D341Med (cell line): ENCODE measurements at regions not wholly inside any gene's neighbourhood (a gene's known extent, or its start where the extent isn't known, plus 50 kb on each side); places are given as distances from the start of the nearest gene placed in this dataset.
"Not testable (repeated sequence)": the region's sequence is repeated elsewhere in the genome, so short reads cannot be mapped to it uniquely, and the experiment has no call there.

ENCODE experiments used
- DNase-seq: peaks from one replicate; pipeline ENCODE4 v3.0.0; 2012; ENCODE audit warnings: low spot score

DNA sequence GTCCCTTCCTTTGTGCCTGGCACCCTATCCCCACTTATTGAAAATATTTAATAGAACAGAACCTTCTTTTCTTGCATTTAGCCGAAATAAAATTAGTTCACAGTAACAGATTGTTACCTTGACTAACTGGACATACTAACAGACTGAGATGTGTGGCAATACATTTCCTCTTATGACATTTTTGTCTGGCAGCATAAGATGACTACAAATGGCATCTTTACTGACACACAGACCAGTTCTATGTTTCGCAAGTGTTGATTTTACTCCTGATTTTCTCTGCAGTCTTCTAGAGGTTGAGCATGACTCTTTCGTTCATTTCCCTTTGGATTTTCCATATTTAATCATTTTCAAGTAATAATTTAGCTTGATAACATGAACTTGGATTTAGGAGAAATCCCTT, 474.6 kb downstream of the CBLN4 start:
- DNase-seq: no peak

DNA sequence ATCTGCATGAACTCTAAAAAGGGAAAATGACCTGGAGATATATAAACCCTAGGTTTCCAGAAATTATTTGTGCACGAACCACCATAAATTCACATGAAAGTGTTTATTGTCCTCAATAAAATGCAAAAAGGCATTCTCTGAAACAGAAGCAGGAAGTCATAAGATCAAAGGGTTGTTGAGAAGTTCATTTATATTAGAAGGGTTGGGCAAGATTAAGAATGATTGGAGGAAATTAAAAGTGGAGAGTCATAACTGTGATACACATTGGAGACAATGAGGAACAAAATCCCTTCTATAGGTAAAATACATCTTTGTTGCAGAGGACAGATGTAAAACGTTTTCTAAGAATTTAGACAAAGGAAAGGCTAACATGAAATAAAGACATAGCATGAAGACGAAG, 476.8 kb downstream of the CBLN4 start:
- no peak for DNase-seq

DNA sequence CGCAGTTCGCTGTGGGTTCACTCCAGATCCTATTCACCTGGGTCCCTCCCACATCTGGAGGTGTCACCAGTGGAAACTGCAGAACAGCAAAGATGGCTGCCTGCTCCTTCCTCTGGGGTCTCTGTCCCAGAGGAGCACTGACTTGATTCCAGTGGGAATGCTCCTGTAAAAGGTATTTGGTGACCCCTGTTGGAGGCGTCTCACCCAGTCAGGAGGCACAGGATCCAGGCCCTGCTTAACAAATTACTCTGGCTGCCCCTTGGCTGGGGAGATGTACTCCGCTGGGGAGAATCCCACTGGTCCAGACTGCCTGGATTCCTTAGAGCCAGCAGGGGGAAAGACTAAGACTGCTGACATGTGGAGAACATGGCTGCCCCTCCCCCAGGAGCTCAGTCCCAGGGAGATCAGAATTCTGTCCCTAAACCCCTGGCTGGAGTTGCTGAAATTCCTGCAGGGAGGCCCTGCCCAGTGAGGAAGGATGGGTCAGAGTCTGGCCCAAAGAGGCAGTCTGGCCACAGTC, 483.0 kb downstream of the CBLN4 start:
- DNase-seq: no peak

DNA sequence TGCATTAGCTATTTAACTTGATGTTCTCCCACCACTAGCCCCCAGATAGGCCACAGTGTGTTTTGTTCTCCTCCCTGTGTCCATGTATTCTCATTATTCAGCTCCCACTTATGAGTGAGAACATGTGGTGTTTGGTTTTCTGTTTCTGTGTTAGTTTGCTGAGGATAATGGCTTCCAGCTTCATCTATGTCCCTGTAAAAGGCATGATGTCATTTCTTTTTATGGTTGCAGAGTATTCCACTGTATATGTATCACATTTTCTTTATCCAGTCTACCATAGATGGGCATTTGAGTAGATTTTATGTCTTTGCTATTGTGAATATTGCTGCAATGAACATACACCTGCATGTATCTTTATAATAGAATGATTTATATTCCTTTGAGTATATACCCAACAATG, 487.7 kb downstream of the CBLN4 start:
- not testable (repeated sequence) for DNase-seq

DNA sequence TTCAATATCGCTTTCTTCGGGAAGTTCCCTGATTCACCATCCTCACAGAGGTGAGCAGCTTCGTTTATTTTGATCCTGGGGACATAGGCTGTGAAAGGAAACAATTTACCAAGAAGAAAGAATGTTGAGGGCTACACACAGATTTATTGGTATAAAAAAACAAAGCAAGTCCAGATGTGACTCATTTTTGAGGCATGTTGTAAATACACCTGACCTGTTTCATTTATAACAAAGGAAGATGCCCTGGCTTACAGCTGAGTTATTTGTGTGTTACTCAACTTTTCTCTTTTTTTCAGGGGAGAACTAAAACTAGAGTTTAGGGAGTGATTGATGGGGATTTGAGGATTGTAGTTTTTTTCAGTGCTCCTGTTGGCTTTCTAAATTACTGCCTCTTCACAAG, 489.5 kb downstream of the CBLN4 start:
- DNase-seq: no peak

DNA sequence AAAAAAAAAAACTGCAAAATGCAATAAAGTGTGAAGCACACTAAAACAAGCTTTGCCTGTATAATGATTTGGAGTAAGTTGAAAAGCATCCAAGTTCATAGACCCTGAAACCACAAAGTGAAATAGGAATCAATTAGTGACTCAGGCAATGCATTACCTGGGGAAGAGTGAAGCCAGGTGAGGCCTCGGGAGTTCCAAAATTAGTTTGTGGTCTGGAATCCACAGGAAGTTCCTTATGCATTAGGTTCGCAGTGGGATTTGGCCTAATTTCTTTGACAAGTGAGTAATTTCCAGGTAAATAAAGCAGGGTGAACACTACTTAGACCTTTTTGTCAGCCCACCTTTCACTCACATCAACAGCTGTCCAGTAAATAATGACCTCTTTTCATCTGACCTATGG, 490.8 kb downstream of the CBLN4 start:
- DNase-seq: no peak

DNA sequence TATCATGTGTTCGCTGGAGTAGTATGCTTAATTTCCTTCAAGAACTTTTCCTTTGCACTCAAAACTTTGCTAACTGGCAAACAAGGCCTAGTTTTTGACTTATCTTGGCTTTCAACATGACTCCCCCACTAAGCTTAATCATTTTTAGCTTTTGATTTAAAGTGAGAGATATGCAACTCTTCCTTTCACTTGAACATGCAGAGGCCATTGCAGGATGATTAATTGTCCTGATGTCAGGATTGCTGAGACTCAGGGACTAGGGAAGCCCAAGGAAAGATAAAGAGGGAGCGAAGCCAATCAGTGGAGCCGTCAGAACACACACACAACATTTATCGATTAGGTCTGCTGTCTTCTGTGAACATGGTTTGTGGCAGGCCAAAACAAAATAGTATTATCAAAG, 491.4 kb downstream of the CBLN4 start:
- no peak for DNase-seq

DNA sequence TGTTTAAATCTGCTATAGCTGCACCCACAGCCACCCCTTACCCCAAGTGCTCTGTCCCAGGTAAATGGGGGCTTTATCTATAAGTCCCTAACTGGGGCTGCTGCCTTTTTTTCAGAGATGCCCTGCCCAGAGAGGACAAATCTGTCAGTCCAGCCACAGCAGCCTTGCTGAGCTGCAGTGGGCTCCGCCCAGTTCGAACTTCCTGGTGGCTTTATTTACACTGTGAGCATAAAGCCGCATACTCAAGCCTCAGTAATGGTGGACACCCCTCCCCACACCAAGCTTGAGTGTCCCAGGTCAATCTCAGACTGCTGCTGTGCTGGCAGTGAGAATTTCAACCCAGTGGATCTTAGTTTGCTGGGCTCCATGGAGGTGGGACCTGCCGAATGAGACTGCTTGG, 505.2 kb downstream of the CBLN4 start:
- DNase-seq: no peak

DNA sequence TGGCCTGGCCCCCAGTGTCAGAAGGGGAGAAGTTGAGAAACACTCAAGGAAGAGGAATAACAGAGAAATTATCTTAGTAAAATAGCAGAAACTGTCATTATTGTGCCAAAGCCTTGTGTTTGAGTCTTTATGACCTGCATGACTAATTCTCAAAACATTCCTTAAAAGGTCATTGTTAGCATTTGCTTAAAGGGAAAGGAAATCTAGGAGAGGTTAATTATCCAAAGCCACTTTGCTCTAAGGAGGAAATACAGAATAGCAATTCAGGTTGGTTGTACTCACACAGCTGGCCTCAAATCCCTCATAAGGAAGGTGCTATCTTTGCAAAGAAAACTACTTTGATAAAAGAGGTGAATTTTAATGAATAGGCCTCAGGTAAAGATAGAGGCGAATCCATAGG, 516.7 kb downstream of the CBLN4 start:
- DNase-seq: no peak

DNA sequence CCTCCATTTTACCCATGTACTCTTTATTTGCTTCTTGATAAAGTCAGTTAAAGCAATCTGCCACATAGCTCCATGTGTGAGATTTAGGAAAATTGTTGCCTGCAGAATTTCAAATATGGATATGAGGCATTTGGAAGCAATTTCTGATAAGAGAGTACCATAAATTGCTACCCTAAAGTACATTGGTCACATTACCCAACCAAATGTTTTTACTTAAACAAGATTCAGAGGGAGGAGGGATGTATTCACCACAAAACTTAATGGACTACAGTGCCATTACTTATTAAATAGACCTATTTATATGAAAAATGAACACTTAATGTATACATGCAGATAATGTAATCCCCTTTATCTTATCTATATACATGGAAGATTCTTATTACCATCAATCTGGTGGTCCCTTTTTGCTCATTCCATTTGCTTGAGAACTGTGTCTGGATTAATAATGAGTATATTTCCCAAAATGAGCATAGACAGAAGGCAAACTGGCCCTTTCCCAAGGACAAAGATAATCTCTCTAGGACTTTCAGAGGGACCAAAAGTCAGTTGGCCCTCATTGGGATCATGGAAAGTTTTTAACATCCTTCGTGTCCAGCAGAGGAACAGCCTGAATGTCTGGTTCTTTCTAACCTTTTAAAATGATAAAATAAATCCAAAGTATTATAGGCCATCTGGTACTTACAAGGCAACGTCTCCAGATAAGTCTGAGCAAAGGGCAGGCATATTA, 526.4 kb downstream of the CBLN4 start:
- DNase-seq: no peak

DNA sequence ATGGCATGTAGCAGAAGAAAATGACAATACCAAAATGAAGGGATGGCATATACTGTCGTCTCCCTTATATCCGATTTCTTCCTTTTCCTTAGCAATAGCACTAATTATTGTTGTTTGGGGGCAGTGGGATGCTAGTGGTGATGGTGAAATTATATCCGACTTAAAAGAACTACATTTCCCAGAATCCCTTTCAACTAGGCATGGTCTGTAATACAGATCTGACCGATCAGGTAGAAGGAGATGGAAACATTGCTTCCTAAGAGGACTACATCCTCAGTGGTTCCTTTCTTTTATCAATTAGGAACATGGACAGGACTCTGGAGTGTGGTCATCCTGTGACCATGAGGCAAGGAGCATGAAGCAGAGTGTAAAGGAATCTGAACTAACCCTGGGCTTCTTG, 532.6 kb downstream of the CBLN4 start:
- no peak for DNase-seq

DNA sequence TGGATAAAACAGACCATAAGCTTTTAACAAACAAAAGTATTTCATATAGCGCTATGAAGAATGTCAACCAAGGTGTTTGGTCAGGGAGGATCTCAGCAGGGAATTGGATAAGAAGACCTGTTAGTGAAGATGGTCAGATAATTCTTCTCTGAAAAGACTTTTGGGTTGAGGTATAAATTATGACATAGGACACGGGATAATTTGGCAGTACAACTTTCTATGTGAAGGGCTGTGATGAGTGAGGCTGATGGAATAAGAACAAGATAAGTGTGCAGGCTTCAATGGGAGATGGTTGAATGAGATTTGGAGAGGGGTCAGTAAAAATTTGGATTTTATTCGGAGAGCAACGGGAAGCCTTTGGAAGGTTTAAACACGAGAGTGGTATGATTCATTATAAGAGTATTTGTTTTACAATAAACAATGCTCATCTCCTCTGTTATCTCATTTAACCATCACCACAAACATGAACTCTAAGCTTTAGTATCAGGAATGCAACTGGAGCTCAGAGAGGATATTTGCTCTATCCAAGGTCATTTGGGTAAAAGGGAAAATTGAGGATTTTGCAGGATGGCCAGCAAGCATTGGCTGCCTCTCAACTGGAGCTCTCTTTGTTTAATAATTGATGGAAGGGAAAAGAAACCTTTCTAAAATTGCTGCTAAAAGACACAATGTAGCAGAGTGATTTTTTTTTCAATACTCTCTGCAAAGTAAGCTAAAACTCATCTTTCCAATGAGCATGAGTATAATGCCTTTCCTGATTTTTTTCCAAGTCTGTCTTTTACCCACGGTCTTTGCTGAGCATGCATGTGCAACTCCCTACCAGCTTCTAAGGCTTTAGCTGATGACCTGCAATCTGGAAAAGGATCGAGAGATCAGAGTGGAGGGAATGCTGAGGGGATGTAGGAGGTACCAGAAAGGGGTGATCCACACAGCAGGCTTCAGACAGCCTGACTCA, 534.0 kb downstream of the CBLN4 start:
- no peak for DNase-seq

DNA sequence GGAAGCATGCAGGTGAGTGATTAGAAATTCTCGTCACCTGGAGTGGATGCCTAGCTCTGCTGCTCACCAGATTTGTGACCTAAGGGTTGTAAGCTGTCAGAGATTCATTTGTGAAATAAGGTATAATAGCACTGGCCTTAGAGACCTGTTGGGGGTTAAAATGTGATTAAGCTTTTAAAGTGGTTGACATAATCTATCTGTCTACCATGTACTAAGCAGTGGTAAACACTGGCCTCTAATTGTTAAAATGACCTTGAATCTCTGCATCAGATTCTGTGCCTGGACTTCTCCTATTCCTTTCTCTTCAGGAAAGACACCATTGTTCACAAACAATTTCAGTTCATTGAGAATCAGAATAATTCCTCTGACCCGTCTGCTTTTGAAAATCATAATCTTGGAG, 536.2 kb downstream of the CBLN4 start:
- DNase-seq: no peak

DNA sequence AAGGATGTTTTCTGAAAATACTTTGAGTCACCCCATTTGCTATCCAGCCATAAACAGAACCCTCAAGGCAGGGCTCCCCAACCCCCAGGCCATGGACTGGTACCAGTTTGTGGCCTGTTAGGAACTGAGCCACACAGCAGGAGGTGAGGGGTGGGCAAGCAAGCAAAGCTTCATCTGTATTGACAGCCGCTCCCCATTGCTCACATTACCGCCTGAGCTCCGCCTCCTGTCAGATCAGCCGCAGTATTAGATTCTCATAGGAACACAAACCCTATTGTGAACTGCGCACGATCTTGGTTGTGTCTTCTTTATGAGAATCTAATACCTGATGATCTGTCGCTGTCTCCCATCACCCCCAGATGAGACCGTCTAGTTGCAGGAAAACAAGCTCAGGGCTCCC, 543.8 kb downstream of the CBLN4 start:
- no peak for DNase-seq

DNA sequence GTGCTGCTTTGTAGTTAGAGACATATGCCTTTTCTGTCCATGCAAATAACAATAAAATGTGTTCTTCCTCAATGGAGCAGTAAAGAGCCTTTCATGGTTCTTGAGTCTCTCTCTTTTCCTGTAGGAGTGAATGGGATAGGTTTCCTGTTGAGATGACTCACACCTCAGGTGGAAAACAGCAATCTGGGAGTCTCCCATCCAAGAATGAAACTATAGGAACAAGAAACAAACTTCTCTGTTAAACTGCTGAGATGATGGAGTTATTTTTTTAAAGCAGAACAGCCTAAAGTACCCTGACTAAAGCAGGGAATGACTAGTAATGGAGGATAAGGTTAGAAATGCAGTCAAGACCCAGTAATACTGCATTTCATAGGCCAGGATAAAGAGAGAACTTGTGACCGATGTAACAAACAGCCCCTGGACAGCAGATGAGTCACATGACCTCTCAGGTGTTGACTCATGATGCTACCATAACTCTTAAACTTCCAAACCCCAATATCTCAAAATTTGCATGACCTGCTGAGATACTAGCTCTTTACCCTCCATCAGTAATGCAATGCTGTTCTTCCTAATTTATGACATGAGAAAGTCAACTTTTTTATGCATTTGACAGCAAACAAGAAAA, 548.9 kb downstream of the CBLN4 start:
- no peak for DNase-seq

DNA sequence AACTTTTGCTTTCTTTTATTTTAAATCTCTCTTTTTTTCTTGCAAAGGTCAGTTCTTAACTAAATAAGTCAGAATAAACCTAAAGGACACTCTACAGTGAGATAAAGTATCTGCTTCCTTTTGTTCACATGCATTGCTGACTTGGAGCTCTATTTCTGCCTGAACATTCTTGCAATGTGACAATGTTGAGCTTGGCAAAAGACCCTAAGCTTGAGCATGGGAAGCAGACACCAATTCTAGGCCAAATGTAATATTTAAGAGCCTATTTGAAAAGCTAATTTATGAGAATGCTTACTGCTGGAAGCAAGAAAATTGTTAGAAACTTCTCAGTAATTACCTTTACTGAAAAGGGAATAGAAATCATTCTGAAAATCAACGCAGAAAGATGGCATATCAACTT, 556.2 kb downstream of the CBLN4 start:
- DNase-seq: no peak

DNA sequence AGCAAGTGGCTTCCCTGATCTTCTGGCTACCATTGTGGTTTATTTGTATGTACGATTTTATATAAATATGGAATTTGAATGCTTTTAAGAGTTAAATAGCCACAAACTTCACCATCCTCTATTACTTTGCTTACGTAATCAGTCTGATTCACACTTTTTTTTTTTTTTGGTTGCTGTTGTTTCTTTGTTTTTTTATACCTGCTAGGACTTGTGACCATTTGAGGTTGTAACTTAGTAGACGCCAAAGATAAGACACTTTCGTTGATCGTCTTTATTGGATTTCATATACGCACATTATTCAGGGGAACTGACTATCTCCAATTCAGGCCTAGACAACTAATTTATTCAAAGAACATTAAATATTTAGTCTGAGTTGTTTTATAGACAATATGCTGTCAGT, 559.0 kb downstream of the CBLN4 start:
- no peak for DNase-seq

DNA sequence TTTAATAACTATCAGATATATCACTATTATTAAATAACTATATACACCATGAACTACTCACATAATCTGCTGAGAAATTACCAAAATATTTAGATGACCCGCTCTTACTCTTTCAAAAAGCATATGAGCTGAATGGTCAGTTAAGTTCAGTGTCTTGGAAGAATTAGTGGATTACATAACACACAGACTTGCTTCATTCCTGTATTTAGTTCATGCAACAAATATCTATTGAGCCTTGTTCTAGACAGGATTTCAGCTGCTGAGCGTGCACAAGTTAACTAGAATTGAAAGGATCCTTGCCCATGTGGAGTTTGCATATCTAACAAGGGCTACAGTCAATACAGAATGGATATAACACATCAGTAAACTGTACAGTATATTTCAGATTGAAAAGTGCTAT, 566.2 kb downstream of the CBLN4 start:
- DNase-seq: no peak

DNA sequence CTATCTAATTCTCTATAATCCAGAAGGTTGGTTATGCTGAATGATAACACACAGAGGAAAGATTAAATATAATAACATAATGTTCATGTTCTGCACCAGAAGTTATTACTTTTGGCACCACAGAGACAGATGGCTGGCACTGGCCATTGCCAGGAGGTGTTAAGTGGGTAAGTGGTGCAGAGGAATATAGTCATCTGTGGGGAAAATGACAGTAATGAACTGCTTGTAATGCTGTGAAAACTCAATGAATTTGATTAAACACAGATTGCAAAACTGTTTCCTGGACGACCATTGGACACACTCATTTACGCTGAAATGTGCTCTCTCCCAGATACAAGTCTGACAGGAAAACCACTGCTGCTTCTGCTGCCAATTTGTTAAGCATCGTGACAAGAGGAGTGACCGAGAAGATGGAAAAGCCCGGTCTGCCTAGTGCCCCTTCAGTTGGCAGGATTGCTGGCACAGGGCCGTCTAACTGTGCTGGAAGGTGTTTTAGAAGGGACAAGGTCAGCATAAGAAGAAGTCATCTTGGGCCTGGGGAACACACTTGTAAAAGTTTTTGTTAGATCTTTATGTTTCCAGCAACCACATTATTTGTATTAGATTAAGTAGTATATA, 567.4 kb downstream of the CBLN4 start:
- DNase-seq: no peak

DNA sequence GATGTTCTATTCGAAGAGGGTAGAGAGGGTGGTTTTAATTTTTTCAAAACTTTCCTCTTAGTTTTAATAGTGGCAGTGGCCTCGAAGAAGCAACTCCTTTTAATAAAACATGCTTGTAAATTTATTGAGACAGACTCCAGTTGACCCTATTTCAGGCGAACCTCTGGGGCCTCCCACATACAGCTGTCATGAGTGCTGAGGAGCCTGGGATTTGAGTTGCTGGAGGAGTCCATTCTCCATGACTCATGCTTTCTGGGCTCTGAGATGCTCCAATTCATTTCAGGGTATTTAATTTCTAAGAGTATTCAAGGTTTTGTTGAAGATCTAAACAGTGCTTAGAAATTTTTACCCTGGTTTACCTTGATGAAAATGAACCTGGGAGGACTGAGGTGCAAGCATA, 580.4 kb downstream of the CBLN4 start:
- DNase-seq: no peak

DNA sequence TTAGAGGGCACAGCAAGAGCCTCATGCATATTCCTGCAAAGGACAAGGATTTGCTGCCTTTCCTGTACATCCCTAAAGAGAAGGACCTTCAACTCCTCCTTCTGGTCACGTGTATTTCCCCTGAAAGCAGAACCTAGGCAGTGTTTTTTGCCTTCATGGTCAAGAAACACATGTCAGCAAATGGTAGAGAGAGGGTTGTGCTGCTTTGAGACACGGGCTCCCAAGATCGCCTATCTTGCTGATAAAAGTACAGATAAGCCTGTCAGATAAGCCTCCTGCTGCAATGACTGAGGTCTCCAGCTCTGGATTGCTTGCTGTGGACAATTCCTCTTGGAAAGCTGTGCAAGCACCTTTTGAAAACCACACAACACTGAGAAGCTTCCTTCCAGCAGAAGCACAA, 580.8 kb downstream of the CBLN4 start:
- DNase-seq: no peak

DNA sequence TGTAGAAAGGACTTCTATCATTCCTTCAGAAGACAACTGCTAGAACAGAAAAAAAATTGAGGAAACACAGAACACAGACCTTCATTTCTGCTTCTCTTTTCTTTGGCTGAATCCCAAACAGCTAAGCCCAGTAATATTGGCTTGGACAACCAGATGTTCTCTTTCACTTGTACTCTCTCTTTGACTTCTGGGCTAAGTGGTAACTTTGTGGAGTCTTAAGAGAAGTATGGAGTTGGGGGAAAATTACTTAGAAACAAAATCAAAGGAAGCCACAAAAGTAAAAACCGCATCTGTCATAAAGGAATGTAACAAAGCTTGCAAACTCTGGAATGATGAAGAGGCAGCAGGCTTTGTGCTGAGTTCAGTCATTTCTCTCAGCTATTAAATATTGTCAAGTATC, 587.5 kb downstream of the CBLN4 start:
- no peak for DNase-seq
